ENCODE measurements at regions not wholly inside any gene's neighbourhood (a gene's known extent, or its start where the extent isn't known, plus 50 kb on each side); places are given as distances from the start of the nearest gene placed in this dataset.

- peak; percentile 50 for DNase-seq (ENCODE audit: low read depth)
These were observed 51.1 kb upstream of the EED start for GRCh38 chr11:86193297-86194095.

GRCh38 chr11:86192519-86193257 is 51.9 kb upstream of the EED start:
- no peak for DNase-seq (ENCODE audit: low read depth)

GRCh38 chr11:86191874-86192273 is 52.7 kb upstream of the EED start:
- no peak for DNase-seq (ENCODE audit: low read depth)

GRCh38 chr11:86187027-86187426 is 57.5 kb upstream of the EED start:
- no peak for DNase-seq (ENCODE audit: low read depth)

- DNase-seq (ENCODE audit: low read depth) = no peak
These were observed 58.2 kb upstream of the EED start for GRCh38 chr11:86186386-86186785.

GRCh38 chr11:86185381-86185750 is 59.2 kb upstream of the EED start:
- no peak for DNase-seq (ENCODE audit: low read depth)

GRCh38 chr11:86184728-86185380 is 59.7 kb upstream of the EED start:
- no peak for DNase-seq (ENCODE audit: low read depth)

- DNase-seq (ENCODE audit: low read depth) = no peak
These were observed 60.9 kb upstream of the EED start for GRCh38 chr11:86183694-86184093.

GRCh38 chr11:86182976-86183584 is 61.5 kb upstream of the EED start:
- peak; percentile 26 for DNase-seq (ENCODE audit: low read depth)

- no peak for DNase-seq (ENCODE audit: low read depth)
These were observed 63.2 kb upstream of the EED start for GRCh38 chr11:86181379-86181778.

GRCh38 chr11:86180851-86181250 is 63.7 kb upstream of the EED start:
- DNase-seq (ENCODE audit: low read depth) = no peak

- DNase-seq (ENCODE audit: low read depth) = no peak
These were observed 64.1 kb upstream of the EED start for GRCh38 chr11:86180423-86180822.

GRCh38 chr11:86179646-86180064 is 64.9 kb upstream of the EED start:
- DNase-seq (ENCODE audit: low read depth) = no peak

GRCh38 chr11:86177302-86177701 is 67.3 kb upstream of the EED start:
- DNase-seq (ENCODE audit: low read depth) = no peak

GRCh38 chr11:86176165-86176884 is 68.2 kb upstream of the EED start:
- no peak for DNase-seq (ENCODE audit: low read depth)

- no peak for DNase-seq (ENCODE audit: low read depth)
These were observed 68.9 kb upstream of the EED start for GRCh38 chr11:86175626-86176025.

- no peak for DNase-seq (ENCODE audit: low read depth)
These were observed 69.4 kb upstream of the EED start for GRCh38 chr11:86175191-86175590.

GRCh38 chr11:86174101-86175046 is 70.2 kb upstream of the EED start:
- no peak for DNase-seq (ENCODE audit: low read depth)

- no peak for DNase-seq (ENCODE audit: low read depth)
These were observed 71.7 kb upstream of the EED start for GRCh38 chr11:86172894-86173293.

GRCh38 chr11:86171627-86172026 is 72.9 kb upstream of the EED start:
- DNase-seq (ENCODE audit: low read depth) = no peak
